ENCODE measurements at regions not wholly inside any gene's neighbourhood (a gene's known extent, or its start where the extent isn't known, plus 50 kb on each side); places are given as distances from the start of the nearest gene placed in this dataset.

- no peak for TF ChIP-seq CTCF (IDR thresholded peaks at IDR 0.05)
- TF ChIP-seq ZFX (IDR thresholded peaks at IDR 0.05; ENCODE audit: borderline replicate concordance), result no peak
Observed at GRCh38 chr1:238606457-238606856, 715.7 kb upstream of the ZP4 start.

Measured in 22Rv1 (cell line).